ENCODE measurements at regions not wholly inside any gene's neighbourhood (a gene's known extent, or its start where the extent isn't known, plus 50 kb on each side); places are given as distances from the start of the nearest gene placed in this dataset.

DNA sequence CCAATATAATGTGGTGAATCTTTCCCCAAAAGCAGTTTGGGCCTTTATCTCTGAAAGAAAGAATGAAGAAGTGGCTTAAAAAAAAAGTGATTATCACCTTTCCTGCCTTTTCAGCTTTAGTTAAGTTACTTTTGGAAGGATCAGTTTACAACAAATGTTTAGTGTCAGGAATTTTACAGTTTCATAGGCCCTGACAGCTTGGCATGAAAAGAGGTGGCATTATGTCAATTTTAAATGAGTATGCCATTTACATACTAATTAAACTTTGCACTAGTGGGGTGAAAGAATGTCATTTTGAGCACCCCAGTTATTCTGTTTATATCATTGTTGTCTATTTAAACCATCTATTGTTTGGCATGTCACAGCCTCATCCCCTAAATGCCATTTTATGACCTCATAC is 763.5 kb upstream of the FANCL start:
- no peaks in the 10 kb centered on the region for H3K9me3 ChIP-seq
- no peak overlapping the region for H3K4me3 ChIP-seq

DNA sequence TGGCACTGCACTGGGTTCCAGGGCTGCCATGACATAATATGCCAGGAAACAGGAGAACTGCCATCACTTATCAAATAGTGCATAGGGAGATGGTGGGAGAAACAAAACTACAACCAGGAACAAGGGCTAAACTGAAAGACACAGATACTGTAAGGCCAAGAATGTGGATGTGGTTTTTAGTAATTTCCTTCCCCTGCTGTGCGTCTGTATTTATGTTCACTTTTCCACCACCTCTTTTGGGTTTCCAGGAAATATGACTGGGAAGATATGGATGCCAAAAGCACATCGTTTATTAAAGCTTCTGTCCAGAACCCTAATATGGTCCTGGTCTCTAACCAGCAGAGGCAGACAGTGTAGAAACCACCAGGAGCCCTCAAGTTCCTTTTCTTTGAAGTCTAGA is 759.7 kb upstream of the FANCL start:
- Histone ChIP-seq H3K4me1 (no peaks in the 10 kb centered on the region), H3K9me3 (no peaks in the 10 kb centered on the region), H3K27ac (no peak overlapping the region), H3K4me3 (no peak overlapping the region), H3K27me3 (no peaks in the 10 kb centered on the region), H3K36me3 (no peaks in the 10 kb centered on the region)
- TF ChIP-seq, protein P1, sequence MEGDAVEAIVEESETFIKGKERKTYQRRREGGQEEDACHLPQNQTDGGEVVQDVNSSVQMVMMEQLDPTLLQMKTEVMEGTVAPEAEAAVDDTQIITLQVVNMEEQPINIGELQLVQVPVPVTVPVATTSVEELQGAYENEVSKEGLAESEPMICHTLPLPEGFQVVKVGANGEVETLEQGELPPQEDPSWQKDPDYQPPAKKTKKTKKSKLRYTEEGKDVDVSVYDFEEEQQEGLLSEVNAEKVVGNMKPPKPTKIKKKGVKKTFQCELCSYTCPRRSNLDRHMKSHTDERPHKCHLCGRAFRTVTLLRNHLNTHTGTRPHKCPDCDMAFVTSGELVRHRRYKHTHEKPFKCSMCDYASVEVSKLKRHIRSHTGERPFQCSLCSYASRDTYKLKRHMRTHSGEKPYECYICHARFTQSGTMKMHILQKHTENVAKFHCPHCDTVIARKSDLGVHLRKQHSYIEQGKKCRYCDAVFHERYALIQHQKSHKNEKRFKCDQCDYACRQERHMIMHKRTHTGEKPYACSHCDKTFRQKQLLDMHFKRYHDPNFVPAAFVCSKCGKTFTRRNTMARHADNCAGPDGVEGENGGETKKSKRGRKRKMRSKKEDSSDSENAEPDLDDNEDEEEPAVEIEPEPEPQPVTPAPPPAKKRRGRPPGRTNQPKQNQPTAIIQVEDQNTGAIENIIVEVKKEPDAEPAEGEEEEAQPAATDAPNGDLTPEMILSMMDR (IDR thresholded peaks at IDR 0.05) = no peak
- TF ChIP-seq POLR2A (IDR thresholded peaks at IDR 0.05) = no peak
- DNase-seq = no peak

More for the DNA sequence above, 763.5 kb upstream of the FANCL start:
- H3K27me3 ChIP-seq = no peaks in the 10 kb centered on the region
- H3K27ac ChIP-seq = no peak overlapping the region
- H3K4me1 ChIP-seq = no peaks in the 10 kb centered on the region
- TF ChIP-seq, protein P1 (IDR thresholded peaks at IDR 0.05) = no peak
- no peak for TF ChIP-seq POLR2A (IDR thresholded peaks at IDR 0.05)
- H3K36me3 ChIP-seq = no peaks in the 10 kb centered on the region
- no peak for DNase-seq

DNA sequence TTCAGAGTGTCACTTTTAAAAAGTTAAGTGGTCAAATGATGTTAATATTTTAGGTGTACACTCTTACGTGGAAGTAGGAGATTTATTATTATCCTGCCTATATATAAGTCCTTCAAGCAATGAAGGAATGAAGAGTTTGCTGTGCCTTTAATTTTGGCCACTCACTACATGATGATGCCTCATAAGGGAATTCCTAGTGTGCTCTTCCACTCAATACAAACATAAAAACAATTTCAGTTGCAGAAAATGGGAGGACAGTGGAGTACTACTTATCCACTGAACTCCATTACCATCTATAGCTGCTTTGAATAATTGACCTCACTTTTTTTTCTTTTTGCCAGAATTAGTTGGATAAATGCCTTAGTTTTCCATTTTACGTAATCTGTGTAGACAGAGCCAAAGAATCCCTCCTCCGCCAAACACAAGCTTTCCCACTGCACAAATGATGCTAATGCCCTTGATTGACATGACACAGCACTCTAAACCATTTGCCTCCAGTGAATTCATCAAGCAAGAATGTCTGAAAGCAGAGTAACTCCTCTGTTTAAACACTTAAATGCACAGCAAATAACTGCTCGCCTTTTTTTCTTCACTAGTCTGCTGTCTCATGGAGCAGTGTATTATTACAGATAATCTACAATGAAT is 751.1 kb upstream of the FANCL start:
- Histone ChIP-seq H3K36me3 (no peaks in the 10 kb centered on the region), H3K9me3 (no peaks in the 10 kb centered on the region), H3K27ac (no peak overlapping the region), H3K4me3 (no peak overlapping the region), H3K27me3 (no peaks in the 10 kb centered on the region), H3K4me1 (no peaks in the 10 kb centered on the region)
- DNase-seq = no peak
- TF ChIP-seq POLR2A (IDR thresholded peaks at IDR 0.05) = no peak
- TF ChIP-seq, protein P1 (IDR thresholded peaks at IDR 0.05) = no peak

DNA sequence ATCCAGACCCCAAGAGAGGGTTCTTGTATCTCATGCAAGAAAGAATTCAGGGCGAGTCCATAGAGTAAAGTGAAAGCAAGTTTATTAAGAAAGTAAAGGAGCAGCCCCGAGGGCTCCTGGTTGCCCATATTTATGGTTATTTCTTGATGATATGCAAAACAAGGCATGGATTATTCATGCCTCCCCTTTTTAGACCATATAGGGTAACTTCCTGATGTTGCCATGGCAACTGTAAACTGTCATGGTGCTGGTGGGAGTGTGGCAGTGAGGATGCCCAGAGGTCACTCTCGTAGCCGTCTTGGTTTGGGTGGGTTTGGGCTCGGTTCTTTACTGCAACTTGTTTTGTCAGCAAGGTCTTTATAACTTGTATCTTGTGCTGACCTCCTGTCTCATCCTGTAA is 750.2 kb upstream of the FANCL start:
- Histone ChIP-seq H3K36me3 (no peaks in the 10 kb centered on the region), H3K27ac (no peak overlapping the region)
- TF ChIP-seq, protein P1 (IDR thresholded peaks at IDR 0.05) = no peak
- TF ChIP-seq POLR2A (IDR thresholded peaks at IDR 0.05) = no peak

DNA sequence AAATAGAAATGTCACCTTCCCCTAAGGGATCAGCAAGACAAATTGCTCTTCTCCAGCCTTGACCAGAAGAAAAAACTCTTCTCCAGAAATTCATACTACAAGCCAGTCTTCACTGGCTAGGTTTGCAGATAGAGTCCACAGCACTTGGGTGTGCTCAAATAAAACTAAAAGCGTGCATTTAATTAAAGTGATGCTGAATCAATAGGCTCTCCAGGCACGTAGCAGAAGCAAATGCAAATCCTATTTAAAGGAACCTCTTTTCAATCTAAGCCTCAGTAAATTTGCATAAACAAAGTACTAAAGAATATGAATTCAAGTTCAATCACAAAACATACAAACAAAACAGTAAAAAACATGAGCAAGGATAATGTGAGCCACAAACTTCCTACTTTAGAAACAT is 744.4 kb upstream of the FANCL start:
- Histone ChIP-seq H3K36me3 (no peaks in the 10 kb centered on the region), H3K27me3 (no peaks in the 10 kb centered on the region), H3K4me3 (no peak overlapping the region), H3K4me1 (no peaks in the 10 kb centered on the region), H3K9me3 (no peaks in the 10 kb centered on the region), H3K27ac (no peak overlapping the region)
- no peak for DNase-seq
- TF ChIP-seq, protein P1 (IDR thresholded peaks at IDR 0.05) = no peak
- no peak for TF ChIP-seq POLR2A (IDR thresholded peaks at IDR 0.05)

More for the DNA sequence above, 750.2 kb upstream of the FANCL start:
- H3K27me3 ChIP-seq = no peaks in the 10 kb centered on the region
- no peaks in the 10 kb centered on the region for H3K4me1 ChIP-seq
- H3K4me3 ChIP-seq = no peak overlapping the region
- no peaks in the 10 kb centered on the region for H3K9me3 ChIP-seq
- no peak for DNase-seq

DNA sequence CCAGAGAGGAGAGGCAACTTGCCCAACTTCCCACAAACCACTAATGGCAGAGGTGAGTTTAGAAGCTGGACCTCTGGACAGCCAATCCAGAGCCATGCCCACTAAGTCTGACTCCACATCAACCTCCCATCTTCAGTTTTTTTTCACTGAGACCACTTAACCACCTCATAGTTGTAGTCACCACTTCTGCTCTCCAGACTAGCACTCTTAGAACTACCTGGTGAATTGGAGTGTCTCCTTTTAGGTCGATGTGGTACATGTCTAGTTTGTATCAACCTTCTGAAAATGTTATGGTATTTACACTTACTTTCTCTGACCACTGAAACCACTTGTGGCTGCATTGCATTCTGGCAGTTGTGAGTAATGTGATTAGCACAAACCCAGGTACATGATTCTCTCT is 743.6 kb upstream of the FANCL start:
- Histone ChIP-seq H3K36me3 (no peaks in the 10 kb centered on the region), H3K4me3 (no peak overlapping the region), H3K4me1 (no peaks in the 10 kb centered on the region), H3K9me3 (no peaks in the 10 kb centered on the region), H3K27me3 (no peaks in the 10 kb centered on the region), H3K27ac (no peak overlapping the region)
- TF ChIP-seq, protein P1 (IDR thresholded peaks at IDR 0.05) = no peak
- no peak for TF ChIP-seq POLR2A (IDR thresholded peaks at IDR 0.05)
- DNase-seq = no peak

Data from Peyer's patch (tissue), 4 donors.